ENCODE measurements at regions not wholly inside any gene's neighbourhood (a gene's known extent, or its start where the extent isn't known, plus 50 kb on each side); places are given as distances from the start of the nearest gene placed in this dataset.

DNA sequence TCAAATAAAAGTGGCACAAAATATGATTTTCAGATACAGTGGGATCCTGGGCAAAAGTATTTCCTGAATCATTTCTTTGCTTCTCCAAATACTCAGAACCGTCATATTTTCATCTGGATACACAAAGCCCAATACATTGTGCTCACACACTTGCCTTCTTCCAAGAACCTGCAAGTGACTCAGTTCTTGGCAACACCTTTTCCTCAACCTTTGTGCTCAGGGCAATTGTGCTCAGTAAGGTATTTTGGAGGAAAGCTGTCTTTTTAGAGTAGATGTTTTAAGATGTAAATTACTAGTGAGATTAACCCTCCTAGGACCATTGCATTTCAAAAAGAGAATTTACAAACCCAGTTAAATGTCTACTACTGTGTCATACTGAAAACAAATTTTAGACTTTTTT is 233.5 kb downstream of the EFNB2 start:
- intact Hi-C loops (cut with micrococcal nuclease): no loop called here

DNA sequence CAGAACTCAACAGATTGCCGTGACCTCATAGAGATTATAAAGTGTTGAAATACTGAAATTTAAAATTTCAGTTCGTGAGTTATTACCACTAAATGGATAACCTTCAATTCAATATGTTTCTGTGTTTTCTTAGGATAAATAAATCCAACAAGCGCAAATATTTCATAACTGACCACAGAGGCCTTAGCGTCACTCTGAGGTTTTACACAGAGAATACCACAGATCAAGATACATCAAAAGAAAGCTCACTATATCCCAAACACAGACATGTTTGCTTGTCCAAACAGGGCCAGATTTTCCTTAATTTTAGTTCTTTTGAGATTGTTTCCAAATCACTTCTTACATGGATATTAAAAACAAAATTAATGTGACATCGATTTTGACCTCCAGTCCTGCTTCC is 235.8 kb downstream of the EFNB2 start:
- intact Hi-C loops (cut with micrococcal nuclease): no loop called here

DNA sequence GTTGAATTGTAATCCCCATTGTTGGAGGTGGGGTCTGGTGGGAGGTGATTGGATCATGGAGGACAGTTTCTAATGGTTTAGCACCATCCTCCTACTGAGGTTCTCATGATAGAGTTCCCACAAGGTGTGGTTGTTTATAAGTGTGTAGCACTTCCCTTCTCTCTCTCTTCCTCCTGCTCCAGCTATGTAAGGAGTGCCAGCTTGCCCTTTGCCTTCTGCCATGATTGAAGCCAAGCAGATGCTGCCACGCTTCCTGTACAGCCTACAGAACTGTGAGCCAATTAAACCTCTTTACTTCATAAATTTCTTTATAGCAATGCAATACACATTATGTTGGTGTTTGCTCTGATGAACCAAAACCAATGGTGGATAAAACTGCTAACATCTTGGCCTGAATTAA is 238.2 kb downstream of the EFNB2 start:
- intact Hi-C loops (cut with micrococcal nuclease): no loop called here

DNA sequence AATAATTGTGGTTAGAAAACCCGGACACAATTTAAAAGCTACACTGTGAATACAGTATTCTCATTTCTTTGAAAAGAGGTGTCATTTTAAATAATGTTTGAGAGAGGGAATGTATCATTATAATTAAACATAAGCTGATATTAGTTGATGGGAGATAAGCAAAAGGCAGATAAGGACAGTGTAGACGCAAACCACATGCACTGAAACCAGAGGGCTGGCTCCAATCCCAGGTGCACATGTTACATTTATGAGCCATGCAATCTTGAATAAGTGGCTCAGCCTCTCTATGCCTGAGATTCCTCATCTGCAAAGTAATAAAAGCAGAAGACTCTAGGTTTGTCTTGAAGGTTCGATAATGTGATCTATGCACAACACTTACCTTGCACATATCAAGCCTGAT is 238.7 kb downstream of the EFNB2 start:
- intact Hi-C loops (cut with micrococcal nuclease): no loop called here

DNA sequence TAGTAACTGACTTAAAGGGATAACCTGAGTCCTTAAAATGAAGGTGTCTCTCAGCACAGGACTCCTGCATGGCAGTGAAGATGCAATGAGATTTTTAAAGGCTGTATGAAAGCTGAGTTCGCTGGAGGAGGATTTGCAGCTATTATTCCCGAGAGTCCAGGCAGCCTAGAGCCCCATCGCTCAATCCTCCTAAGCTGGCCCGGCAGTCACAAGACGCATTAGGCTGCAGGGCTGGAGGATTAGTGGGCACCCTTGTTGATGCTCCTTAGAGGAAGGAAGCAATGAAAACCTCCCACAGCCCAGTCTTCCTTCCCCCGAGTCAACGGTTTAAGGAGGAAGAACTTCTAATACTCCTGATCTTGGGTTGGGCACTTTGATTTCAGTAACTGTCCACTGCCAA is 239.5 kb downstream of the EFNB2 start:
- intact Hi-C loops (cut with micrococcal nuclease): no loop called here

DNA sequence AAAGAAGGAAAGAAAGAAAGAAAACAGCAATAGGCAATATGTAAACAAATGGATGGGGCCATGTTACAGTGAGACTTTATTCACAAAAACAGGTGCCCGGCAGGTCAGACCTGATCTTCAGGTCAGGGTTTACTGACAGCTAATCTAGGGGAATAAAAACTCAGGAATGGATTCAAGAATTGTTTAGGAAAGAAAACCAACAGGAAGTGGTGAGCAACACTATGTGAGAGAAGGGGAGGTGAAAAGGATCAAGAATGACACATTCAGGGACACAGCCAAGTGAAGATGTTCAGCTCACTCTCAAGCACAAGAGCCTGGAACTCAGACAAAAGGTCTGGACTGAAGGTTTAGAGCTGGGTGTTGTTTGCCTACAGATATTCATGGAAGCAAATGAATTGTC is 244.5 kb downstream of the EFNB2 start:
- intact Hi-C loops (cut with micrococcal nuclease): no loop called here

DNA sequence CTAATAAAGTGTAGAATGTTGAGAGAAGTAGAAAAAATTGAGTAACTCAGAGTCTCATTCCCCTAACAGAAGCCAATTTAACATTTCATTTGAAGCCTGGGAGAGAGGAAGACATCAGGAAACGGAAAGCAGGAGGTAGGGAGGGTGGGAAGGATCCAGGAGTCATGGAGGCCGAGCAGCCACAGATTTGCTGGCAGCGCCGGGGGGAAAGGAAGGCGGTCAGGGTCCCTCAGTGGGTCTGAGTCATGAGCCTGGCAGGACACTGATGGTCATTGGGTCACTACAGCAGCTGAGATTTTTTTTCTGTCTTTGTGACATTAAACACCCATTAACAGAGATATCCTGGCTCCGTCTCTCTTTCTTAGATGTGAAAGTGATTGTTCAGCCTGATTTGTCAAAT is 248.1 kb downstream of the EFNB2 start:
- intact Hi-C loops (cut with micrococcal nuclease): loop anchor here (5.0 kb wide), 1 partner anchor 1050 kb away; no protein-coding TSS in a partner anchor

DNA sequence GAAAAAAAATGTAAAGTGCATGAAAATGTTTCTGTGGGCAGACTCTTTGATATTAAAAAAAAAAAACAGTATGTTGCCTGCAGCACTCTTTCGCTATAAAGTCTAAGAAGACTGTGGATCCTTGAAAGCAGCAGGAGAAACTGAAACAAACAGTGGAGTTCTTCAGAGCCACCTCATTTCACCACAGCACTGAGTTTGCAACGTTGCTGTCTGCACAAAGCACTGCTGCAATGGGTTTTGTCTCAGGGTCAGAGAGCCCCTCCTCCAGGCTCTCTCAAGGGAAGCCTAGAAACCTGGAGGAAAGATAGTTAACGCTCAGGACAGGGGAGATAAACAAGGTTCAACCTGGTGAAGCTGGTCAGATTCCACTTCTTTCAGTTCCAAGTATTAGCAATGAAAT is 248.7 kb downstream of the EFNB2 start:
- intact Hi-C loops (cut with micrococcal nuclease): loop anchor here (5.0 kb wide), 1 partner anchor 1050 kb away; no protein-coding TSS in a partner anchor

DNA sequence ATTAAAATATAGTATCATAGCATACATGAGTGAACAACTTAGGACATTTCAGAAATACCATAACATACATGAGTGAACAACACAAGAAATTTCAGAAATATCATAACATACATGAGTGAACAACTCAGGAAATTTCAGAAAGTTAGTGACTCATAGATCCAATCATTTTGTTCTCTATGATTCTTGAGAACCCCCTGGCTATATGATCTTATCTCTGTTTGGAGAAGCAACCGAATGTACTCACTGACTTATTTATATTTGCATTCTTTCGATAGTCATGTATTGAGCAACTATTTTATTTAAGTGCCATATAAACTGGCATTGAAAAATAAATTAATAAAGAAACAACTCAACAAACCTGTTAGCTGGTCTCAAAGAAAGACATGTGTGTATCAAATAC is 251.1 kb downstream of the EFNB2 start:
- intact Hi-C loops (cut with micrococcal nuclease): no loop called here

DNA sequence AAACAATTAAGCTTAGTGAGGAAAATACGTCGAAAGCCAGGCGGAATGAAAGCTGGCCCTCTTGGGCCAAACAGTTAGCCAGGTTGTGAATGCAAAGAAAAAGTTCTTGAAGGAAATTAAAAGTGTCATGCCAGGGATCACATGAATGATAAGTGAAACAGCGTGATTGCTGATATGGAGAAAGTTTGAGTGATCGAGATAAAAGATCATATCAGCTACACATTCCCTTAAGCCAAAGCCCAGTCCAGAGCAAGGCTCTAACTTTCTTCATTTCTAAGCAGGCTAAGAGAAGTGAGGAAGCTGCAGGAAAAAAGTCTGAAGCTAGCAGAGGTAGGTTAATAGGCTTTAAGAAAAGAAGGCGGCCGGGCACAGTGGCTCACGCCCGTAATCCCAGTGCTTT is 254.0 kb downstream of the EFNB2 start:
- intact Hi-C loops (cut with micrococcal nuclease): no loop called here

DNA sequence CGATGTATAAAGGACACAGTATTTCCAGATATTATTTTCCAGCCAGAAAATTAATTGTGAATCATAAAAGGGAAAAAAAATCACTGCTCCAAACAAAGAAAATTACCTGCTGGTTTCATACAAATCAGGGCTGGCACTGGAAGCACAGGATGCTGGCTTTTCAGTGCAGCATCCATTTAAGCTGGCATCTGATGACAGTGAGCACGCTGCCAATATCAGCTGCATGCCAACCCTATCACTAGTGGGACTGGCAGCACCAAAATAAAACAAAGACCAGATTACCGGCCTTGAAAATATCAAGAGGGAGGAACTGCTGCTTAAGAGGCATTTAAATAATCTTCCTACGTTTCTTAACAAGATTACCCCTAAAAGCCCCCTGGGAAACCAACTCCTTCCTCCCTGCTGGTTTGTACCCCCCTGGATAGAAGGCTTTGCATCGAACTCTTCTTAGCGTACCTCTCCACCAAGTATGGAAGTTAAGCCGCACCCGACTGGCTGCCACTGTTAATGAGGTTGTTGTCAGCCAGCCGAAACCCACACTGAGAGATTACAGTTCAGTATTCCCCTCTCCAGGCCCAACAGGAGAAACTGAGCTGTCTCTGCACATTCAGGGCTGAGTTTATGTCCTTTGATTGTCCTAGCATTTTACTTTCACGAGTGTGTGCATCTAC is 257.8 kb downstream of the EFNB2 start:
- intact Hi-C loops (cut with micrococcal nuclease): no loop called here

DNA sequence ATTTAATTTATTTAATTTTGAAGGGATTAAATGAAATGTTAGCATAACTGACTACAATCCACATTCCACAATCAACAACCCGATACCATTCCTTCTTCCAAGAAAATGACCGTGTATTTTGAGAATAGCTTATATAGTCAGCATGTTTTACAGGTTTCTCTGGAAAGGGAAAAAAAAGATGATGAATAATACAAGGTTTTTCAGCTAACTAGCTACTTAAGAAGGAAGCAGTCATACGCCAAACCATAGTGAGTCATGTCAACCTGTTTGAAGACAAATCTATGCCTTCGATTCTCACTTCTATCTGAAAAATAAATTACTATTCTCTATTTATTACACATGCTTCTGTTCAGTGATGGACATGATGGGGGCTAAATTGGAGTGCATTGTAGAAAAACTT is 258.6 kb downstream of the EFNB2 start:
- intact Hi-C loops (cut with micrococcal nuclease): no loop called here

DNA sequence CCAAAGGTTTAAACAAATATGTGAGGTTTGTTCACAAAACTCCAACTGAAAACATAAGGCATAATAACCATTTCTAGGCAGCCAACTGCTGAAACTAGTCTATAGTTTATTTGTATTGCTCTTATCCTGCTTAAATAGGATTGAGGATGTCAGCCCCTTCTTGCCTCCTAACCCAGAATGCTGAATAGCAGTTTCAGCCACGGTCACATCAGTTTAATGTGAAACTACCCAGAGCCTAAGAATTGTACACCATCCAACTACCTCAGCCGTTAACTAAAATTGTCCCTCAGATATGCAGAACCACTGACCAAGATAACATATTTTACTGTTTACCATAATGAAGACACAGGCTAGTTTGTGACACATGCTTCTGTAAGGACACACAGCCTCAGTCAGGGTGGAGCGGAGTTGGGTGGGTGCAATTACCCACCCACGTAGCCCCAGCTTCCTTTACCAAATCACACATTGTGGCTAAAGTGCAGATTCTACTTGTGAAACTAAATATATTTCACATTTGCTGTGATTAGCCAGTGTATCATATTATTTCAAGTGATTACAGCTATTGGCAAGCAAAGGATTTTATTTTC is 259.9 kb downstream of the EFNB2 start:
- intact Hi-C loops (cut with micrococcal nuclease): no loop called here

DNA sequence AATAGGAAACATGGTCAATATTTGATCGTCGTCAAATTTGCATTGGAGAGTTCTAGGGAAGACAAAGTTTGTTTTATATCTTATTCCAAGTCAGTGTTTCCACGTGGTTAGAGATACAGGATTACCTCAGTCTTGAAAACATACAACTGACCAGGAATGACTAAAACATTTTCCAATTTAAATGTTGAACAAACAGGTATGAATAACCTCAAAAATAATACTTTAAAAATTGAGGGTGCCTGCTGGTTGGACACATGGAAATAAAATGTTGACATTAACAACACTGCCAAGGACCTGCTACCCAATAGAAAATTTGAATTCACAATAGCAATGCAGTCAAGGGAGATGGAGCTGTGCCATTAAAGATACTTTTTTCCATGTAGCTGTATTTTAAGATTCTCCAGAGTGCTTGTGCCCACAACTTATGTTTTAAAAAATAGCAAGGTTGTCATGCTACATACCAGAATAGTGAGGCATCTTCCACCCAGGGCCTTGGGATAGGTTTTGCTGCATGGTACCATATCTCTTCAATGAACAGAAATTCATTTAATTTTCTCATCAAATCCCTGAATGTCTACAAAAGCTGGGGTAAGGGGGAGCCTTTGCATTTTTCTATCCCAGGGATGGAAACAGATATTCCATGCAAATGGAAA is 260.8 kb downstream of the EFNB2 start:
- intact Hi-C loops (cut with micrococcal nuclease): no loop called here

DNA sequence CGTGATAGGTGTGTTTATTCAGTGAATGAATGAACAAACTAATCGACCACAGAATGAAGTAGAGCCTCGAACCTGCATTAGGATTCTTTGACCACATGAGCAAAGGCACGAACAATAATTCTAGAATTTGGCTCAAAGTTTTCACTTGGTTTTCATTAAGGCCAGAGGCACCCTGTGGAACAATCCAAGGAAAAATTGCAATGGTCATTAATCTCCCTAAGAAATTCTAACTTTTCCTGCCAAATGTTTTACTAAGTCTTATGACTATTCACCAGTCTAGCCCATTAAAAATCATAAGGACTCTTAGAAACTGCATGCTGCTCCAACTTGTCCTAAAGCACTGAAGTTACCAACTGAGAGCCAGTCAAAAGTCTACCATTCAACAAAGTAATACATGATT is 271.7 kb downstream of the EFNB2 start:
- intact Hi-C loops (cut with micrococcal nuclease): no loop called here

DNA sequence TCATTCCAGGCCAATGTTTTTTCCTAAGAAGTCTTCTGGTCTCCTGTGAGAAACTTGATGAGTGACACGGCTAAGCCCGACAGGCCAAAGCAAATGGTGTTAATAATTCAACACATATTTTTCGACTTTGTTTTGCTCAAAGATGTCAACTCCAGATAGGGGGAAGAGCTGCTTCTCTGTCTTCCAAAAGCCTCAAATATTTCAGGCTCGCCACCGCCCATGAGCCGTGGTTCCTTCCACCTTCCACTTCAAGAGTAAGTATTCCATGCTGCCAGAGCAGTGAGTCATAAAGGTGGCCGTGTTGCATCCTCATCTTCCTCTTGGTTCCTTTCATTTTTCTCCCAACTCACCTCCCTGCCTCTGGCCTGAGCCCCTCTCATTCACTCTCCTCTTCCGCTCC is 272.6 kb downstream of the EFNB2 start:
- intact Hi-C loops (cut with micrococcal nuclease): no loop called here

DNA sequence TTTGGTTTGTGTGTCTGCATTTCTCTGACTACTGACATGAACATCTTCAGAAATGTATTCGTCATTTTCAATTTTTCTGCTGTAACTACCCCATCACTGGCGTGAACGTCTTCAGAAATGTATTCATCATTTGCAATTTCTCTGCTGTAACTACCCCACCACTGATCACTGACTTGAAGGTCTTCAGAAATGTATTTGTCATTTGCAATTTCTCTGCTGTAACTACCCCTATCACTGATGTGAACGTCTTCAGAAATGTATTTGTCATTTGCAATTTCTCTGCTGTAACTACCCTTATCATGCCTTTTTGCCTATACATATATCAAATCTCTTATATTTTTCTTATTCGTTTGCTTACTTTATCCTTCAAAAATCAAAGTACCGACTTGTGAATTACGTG is 274.0 kb downstream of the EFNB2 start:
- intact Hi-C loops (cut with micrococcal nuclease): no loop called here

DNA sequence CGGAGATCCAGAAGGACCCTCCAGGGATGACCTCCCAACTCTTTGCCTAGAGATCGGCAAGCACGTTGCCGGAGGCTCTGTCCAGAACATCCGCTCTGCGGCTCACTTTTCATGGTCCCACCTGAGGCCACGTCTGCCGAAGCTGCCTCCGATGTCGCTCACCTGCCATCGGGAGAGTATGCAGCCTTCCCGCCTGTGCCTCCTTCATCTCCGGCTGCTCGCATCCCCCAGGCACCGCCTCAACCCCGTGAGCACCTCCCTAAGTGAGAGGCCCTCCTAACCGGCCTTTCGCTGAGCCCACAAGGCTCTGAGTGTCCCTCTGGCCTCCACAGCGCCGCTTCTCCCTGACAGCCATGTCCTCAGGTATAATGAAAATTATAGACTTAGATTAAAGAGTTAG is 275.1 kb downstream of the EFNB2 start:
- intact Hi-C loops (cut with micrococcal nuclease): no loop called here

DNA sequence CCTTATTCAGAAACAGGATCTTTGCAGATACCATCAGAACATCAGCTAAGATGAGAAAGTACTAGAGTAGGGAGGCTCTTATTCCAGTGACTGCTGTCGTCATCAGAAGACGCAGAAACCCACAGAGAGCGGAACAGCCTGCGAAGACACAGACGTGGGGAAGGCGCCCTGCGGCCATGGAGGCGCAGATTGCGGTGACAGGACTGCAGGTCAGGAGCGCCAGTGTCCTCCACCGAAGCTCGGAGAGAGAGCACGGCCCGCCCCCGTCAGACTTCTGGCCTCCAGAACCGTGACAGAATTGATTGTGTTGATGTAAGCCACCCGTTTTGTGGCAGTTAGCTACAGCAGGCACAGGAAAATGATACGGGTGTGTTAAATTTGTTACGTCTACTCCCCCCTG is 275.5 kb downstream of the EFNB2 start:
- intact Hi-C loops (cut with micrococcal nuclease): no loop called here

DNA sequence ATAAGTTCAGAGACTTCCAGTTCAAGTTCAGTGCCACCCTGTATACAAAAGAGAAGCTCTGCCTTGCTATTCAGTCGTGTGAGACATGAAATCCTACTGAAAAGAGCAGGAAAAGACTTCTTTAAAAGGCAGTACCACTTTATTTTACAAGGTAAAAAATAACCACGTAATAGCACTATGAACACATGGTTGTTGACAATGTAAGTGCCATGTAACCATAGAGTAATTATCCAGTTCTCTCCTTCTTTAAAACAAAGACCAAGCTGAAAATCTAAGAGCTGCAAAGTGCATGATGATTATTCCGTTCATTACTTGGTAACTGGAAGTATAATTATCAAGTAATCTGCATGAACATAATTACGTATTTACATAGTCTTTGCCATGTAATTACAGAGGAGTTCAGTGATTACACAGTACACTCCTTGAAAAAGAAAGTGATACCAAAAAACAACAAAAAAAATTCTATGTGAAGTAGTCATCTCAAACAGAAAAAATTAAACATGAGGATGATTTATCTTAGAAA is 288.7 kb downstream of the EFNB2 start:
- intact Hi-C loops (cut with micrococcal nuclease): no loop called here

DNA sequence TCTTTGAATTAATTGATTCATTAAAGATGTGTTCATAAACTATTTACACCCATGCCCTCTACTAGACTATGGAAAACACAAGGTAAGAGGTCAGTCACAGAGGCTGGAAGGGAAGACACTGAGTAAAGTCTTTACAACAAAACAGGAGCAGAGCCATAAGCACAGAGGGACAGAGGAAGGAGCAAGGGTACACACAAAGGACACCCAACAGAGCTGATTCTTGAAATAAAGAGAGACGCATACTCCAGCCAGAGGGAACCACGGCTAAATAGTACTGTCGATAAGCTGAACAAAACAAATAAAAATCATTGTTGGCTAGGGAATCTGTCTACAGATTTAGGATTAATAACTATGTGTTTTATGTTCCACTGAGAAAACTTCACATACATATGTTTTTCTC is 289.2 kb downstream of the EFNB2 start:
- intact Hi-C loops (cut with micrococcal nuclease): no loop called here

DNA sequence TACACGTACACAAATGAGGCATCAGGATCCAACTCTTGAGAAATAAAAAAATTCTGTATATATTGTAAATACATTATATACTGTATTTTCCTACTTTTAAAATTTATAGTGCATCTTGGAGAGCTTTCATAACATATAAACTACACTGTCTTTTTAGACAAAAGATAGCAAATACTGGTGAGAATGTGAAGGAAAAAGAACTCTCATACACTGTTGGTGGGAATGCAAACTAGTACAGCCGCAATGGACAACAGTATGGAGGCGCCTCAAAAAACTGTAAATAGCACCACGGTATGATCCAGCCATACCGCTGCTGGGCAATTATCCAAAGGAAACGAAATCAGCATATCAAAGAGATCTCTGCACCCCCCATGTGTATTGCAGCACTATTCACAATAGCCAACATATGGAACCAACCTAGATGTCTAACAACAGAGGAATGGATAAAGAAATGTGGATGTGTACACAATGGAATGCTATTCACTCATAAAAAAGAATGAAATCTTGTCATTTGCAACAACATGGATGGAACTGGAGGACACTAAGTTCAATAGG is 292.4 kb downstream of the EFNB2 start:
- intact Hi-C loops (cut with micrococcal nuclease): no loop called here

Data from T-helper 1 cell treated with Interleukin-12 subunit alpha and Interleukin-12 subunit beta and Interleukin-4 antibody, amounts not matched to agents 30 ng/mL and 1 ng/mL, for 36 hours (primary cell).